Testis (tissue), 2 donors: ENCODE measurements at regions not wholly inside any gene's neighbourhood (a gene's known extent, or its start where the extent isn't known, plus 50 kb on each side); places are given as distances from the start of the nearest gene placed in this dataset.

Experiments used
- DNase-seq: peaks from one replicate; pipeline ENCODE4 v3.0.0-alpha.2; 2019
- H3K27ac ChIP-seq, 2 donors: fragments of 200-600 bp; sonication (generic); one replicate each; pipeline ENCODE4 v1.5.1; 2019
- H3K27me3 ChIP-seq: fragments of 200-600 bp; sonication (generic); one replicate; pipeline ENCODE4 v1.5.1; 2019
- H3K36me3 ChIP-seq: fragments of 200-600 bp; sonication (generic); one replicate; pipeline ENCODE4 v1.5.1; 2017; ENCODE audit warnings: low read depth; ENCODE audit errors: missing control alignments
- H3K4me1 ChIP-seq: fragments of 200-600 bp; sonication (generic); one replicate; pipeline ENCODE4 v1.5.1; 2019
- H3K4me3 ChIP-seq, 2 donors: fragments of 200-600 bp; sonication (generic); one replicate each; pipeline ENCODE4 v1.5.1; 2017 to 2019
- H3K9me3 ChIP-seq: fragments of 200-600 bp; sonication (generic); one replicate; pipeline ENCODE4 v1.5.1; 2017
- CTCF ChIP-seq, 3 experiments: fragments of 450-650 bp in 2 of 3; fragments of 200-600 bp in 1 of 3; sonication (generic) in 1 of 3; IDR thresholded peaks; one replicate each; pipeline ENCODE4 v1.5.1; 2016 to 2019; ENCODE audit warnings: antibody characterized with exemption in 3 of 3, mild to moderate bottlenecking in 2 of 3, moderate library complexity in 1 of 3
- POLR2A ChIP-seq: fragments of 450-650 bp; IDR thresholded peaks from one replicate; pipeline ENCODE4 v1.6.1; 2017; ENCODE audit warnings: antibody characterized with exemption, mild to moderate bottlenecking, moderate library complexity
- WGBS, 2 donors: methylation state at CpG; one replicate each; pipeline ENCODE4 v1.1.5; 2018; 5-methylcytosine and 5-hydroxymethylcytosine counted together
- intact Hi-C: fragments of 100-400 bp; cut with DNase I; formaldehyde crosslinking; loops from one replicate; pipeline ENCODE4 v1.15.1; 2023; ENCODE audit warnings: low total_unique reads

- TF ChIP-seq POLR2A (no peak), CTCF (IDR thresholded peaks at IDR 0.05) (no peak)
- Histone ChIP-seq H3K36me3 (no peaks in the 10 kb centered on the region), H3K4me3 (no peak overlapping the region), H3K27me3 (no peaks in the 10 kb centered on the region), H3K4me1 (no peaks in the 10 kb centered on the region), H3K27ac (no peak overlapping the region), H3K9me3 (no peaks in the 10 kb centered on the region)
- intact Hi-C loops = no loop called here
- DNase-seq = no peak
- WGBS, 2 donors = 90 to 93% methylated on average over 3 of the region's 3 CpGs
These were observed 686.2 kb upstream of the SLC35B3 start for GRCh38 chr6:9121549-9121948.

- H3K36me3 ChIP-seq = no peaks in the 10 kb centered on the region
- no peak for TF ChIP-seq POLR2A
- TF ChIP-seq CTCF (IDR thresholded peaks at IDR 0.05) = no peak
- no peaks in the 10 kb centered on the region for H3K27me3 ChIP-seq
- H3K9me3 ChIP-seq = no peaks in the 10 kb centered on the region
- WGBS, 2 donors = 78 to 80% methylated on average over 6 of the region's 6 CpGs
- DNase-seq = no peak
- no peak overlapping the region for H3K27ac ChIP-seq
- intact Hi-C loops = no loop called here
- no peak overlapping the region for H3K4me3 ChIP-seq
- no peaks in the 10 kb centered on the region for H3K4me1 ChIP-seq
These were observed 680.7 kb upstream of the SLC35B3 start for GRCh38 chr6:9116026-9116425.

GRCh38 chr6:9112544-9112943, 677.2 kb upstream of the SLC35B3 start:
- H3K27me3 ChIP-seq = no peaks in the 10 kb centered on the region
- H3K36me3 ChIP-seq = no peaks in the 10 kb centered on the region
- TF ChIP-seq POLR2A (no peak), CTCF (IDR thresholded peaks at IDR 0.05) (no peak)
- 72 to 73% methylated on average over 3 of the region's 3 CpGs for WGBS, 2 donors
- no peak overlapping the region for H3K27ac ChIP-seq
- H3K4me3 ChIP-seq = no peak overlapping the region
- no peak for DNase-seq
- no peaks in the 10 kb centered on the region for H3K9me3 ChIP-seq
- intact Hi-C loops = no loop called here
- H3K4me1 ChIP-seq = no peaks in the 10 kb centered on the region

GRCh38 chr6:9103876-9104521, 668.7 kb upstream of the SLC35B3 start:
- no peaks in the 10 kb centered on the region for H3K4me1 ChIP-seq
- TF ChIP-seq POLR2A (no peak), CTCF (IDR thresholded peaks at IDR 0.05) (no peak)
- intact Hi-C loops = no loop called here
- H3K27me3 ChIP-seq = no peaks in the 10 kb centered on the region
- WGBS, 2 donors = 84 to 92% methylated on average over 2 of the region's 2 CpGs
- no peaks in the 10 kb centered on the region for H3K9me3 ChIP-seq
- H3K4me3 ChIP-seq = no peak overlapping the region
- no peak for DNase-seq
- no peak overlapping the region for H3K27ac ChIP-seq
- H3K36me3 ChIP-seq = no peaks in the 10 kb centered on the region

GRCh38 chr6:9101920-9102319, 666.6 kb upstream of the SLC35B3 start:
- WGBS, 2 donors = 72 to 85% methylated on average over 4 of the region's 4 CpGs
- no peaks in the 10 kb centered on the region for H3K4me1 ChIP-seq
- H3K27me3 ChIP-seq = no peaks in the 10 kb centered on the region
- intact Hi-C loops = no loop called here
- H3K4me3 ChIP-seq = no peak overlapping the region
- H3K36me3 ChIP-seq = no peaks in the 10 kb centered on the region
- H3K9me3 ChIP-seq = no peaks in the 10 kb centered on the region
- no peak for DNase-seq
- no peak overlapping the region for H3K27ac ChIP-seq
- TF ChIP-seq POLR2A (no peak), CTCF (IDR thresholded peaks at IDR 0.05) (no peak)
